ENCODE measurements at regions not wholly inside any gene's neighbourhood (a gene's known extent, or its start where the extent isn't known, plus 50 kb on each side); places are given as distances from the start of the nearest gene placed in this dataset.

DNA sequence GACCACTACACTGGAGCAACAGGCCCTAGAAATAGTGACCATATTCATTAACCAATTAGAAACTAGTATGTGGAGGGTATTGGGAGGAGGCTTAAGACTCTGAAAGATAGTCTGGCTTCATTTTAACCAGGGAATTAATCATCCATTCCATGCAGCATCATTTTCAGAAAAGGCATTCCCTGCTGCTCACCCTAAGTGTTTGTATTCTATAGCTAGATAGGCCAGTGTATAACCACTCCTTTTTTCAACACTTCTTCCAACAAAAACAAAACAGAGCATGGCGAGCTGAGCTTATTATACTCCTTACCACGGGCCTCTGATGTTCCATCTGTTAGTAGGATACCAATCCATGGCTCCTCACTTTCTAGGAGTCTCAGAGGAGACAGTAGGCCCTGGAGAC lies 112.0 kb upstream of the PKDCC start:
- in situ Hi-C loops (cut with MboI; ENCODE audit: low sequenced_read_pairs) = no loop called here

DNA sequence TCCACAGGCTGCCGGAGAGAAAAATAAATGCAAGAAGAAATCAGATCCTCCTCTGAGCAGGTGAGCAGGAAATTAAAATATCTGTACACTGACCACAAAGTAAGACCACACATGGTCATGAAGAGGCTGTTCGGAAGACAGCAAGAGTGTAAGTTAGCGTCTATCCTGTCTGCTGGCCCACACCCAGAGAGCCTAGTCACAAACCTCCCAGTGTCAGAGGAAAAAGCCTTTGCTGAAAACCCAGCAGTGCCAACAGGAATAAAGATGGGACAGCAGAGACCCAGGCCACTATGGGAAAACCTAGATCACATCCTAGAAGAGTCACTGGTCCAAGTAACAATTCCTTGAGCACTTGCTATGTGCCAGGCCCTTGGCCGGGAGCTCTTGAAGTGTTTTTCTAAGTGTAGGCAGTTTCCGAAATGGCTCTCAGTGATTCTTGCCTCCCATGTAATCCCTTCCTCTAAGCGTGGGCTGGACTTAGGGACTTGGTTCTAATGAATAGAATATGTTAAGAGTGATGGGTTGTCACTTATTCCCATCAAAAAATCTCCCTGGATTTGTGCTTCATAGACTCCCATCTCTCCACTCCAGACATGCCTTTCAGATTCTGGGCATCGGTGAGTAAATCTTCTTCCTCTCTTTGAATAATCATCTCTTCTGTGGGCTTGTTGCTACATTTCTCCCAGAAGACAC lies 110.9 kb upstream of the PKDCC start:
- in situ Hi-C loops (cut with MboI; ENCODE audit: low sequenced_read_pairs) = no loop called here

- in situ Hi-C loops (cut with MboI; ENCODE audit: low sequenced_read_pairs) = no loop called here
These were observed 110.3 kb upstream of the PKDCC start for GRCh38 chr2:41937464-41937906.

DNA sequence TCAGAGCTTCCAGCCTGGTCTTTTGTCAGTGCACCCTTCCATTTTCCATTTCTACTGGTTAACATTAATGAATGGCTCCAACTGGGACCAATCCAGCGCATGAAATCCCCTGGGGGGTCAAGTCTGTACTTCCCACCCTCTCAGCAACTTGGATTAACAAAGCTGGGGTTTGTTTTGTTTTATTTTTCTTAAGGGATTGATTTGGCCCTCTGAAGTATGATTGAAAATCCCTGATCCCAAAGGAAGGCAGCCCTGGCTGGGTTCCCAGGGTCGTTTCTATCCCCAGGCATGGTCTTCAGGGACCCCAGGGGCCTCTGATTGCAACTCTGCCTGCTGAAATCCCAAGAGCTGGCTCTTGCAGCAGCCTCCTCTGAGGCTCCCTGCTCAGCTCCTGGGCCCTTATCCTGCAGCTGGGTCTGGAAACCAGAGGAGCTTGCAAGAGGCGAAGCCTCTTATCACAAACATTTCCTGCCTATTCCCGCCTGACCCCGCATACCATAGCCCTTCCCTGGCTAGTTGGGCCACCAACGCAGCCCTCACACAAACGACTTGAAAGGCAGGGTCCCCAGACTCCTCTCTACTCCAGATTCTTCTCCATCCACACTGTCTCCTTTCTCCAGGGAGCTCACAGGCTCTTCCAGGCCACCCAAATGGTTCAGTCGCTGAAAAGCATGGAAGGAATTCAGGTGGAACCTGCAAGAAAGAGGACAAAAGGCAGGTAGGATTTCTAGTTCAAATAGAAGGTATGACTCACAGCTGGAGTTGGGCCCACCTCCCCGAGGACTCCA lies 109.7 kb upstream of the PKDCC start:
- in situ Hi-C loops (cut with MboI; ENCODE audit: low sequenced_read_pairs) = no loop called here

GRCh38 chr2:41940060-41940744 lies 107.6 kb upstream of the PKDCC start:
- in situ Hi-C loops (cut with MboI; ENCODE audit: low sequenced_read_pairs) = no loop called here

- in situ Hi-C loops (cut with MboI; ENCODE audit: low sequenced_read_pairs) = no loop called here
These were observed 107.1 kb upstream of the PKDCC start for GRCh38 chr2:41940745-41941063.

DNA sequence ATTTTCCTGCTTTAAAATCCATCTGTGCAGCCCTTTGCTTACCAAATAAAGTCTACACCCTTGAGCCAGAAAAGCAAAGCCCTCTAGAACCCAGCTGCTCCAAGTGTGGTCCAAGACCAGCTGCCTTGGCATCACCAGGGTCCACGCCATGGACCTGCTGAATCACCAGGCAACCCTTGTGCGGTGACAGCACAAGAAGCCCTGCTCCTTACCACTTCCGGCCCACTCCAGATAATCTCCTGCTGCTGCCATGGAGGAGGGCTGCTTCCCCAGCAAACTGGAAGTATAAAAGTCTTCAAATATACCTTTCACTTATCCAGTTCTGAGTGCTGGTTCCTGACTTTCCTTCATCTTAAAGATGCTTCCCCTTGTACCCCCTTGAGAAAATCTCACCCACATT lies 106.0 kb upstream of the PKDCC start:
- in situ Hi-C loops (cut with MboI; ENCODE audit: low sequenced_read_pairs) = no loop called here

DNA sequence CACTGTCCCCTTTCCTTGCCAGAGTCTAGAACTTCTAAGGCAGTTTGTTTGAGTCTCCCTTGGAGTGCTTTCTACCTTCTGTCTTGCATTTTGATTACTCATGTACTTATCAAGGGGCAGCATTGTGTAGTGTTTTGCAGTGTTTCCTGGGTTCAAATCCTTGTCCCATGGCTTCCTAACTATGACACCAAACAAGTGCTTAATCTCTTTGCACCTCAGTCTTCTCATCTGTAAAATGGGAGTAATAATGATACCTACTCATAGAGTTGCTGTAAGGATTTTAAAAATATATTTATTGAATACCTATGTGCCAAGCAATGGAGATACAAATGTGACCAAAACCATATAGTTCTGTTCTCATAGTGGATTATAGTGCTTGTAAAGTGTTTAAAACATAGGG lies 105.5 kb upstream of the PKDCC start:
- in situ Hi-C loops (cut with MboI; ENCODE audit: low sequenced_read_pairs) = no loop called here

DNA sequence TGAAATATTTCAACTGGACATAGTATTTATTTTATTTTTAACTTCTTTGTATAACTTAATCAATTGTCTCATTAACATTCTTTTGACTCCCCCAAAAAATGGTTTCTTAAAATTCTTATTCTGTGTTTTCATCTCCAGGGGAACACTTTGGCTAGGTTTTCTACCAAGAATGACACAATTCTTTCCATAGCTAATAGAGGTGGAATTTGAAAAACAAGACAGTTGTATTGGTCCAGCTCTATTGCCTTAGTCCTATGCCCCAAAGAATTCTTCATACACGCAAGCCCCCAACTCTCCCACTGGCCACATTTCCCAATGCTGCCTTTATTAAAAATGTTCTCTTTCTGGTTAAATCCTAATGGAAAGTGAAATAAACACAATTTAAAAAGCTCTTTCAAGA lies 104.7 kb upstream of the PKDCC start:
- in situ Hi-C loops (cut with MboI; ENCODE audit: low sequenced_read_pairs) = no loop called here

- in situ Hi-C loops (cut with MboI; ENCODE audit: low sequenced_read_pairs) = no loop called here
These were observed 103.5 kb upstream of the PKDCC start for GRCh38 chr2:41944220-41944880.

- in situ Hi-C loops (cut with MboI; ENCODE audit: low sequenced_read_pairs) = no loop called here
These were observed 100.0 kb upstream of the PKDCC start for GRCh38 chr2:41947701-41948396.

DNA sequence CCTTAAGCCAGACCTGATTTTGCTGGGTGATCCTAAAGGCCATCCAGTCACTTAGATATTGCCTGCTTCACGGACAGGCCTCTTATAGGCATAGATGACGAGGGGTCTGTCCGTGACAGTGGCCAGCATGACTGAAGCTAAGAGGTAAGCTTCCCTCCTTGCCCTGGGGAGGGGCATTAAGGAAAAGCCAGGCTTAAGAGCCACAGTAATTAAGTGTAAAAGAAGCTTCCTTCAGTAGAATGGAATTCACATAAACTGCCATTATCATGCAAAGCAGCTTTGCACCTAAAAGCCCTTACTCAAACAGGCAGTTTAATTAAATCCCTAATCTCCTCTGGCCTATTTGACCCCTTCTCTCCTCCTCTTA lies 99.4 kb upstream of the PKDCC start:
- in situ Hi-C loops (cut with MboI; ENCODE audit: low sequenced_read_pairs) = no loop called here

GRCh38 chr2:41949091-41949882 lies 98.5 kb upstream of the PKDCC start:
- in situ Hi-C loops (cut with MboI; ENCODE audit: low sequenced_read_pairs) = no loop called here

DNA sequence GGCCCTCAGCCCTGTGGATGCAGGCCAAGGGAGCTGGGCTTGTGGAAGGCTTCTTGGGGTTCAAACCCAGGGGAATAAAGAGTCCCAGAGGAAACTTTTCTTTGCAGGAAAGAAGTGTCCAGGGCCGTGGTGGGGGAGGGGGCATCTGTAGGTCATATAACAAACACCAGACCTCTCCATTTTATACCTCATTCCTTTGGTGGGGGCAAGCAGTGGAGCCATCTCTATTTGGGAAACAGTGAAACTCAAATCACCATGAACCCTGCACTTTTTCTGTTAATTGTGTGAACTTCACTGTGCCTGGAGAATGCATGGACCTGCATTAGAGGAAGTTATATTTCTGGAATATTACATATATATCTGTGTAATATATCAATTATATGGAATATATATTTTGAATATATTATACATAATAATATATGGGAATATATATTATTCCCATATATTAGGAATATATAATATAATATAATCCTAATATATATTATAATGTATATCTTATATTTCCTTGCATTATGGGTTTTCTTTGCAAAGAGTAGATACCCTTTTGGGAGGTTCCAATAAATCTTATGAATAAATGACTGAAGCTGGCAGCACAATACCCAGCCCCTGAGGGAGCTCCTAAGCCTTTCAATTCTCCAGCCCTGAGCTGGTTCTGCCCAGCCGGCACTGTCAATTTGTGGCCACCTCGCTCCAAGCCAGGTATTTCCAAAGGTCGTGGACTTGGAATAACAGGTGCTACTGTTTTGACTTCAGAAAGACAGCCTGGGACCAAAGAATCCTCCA lies 97.7 kb upstream of the PKDCC start:
- in situ Hi-C loops (cut with MboI; ENCODE audit: low sequenced_read_pairs) = no loop called here

DNA sequence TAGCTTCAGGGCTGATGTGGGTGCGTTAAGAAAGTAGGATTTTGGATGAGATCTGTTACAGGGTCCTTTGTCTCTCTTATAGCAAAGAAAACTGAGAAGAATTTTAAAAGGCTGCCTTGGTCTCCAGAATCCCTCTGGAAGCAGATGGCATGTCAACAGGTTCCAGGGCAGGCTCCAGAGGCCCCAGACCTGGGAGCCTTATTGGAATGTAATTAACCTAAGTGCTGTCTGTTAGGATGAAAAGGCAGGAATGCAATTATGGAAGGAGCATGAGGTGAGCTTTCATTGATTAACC lies 97.2 kb upstream of the PKDCC start:
- in situ Hi-C loops (cut with MboI; ENCODE audit: low sequenced_read_pairs) = no loop called here

- in situ Hi-C loops (cut with MboI; ENCODE audit: low sequenced_read_pairs) = no loop called here
These were observed 93.2 kb upstream of the PKDCC start for GRCh38 chr2:41954304-41955291.

- in situ Hi-C loops (cut with MboI; ENCODE audit: low sequenced_read_pairs) = no loop called here
These were observed 92.3 kb upstream of the PKDCC start for GRCh38 chr2:41955316-41956043.

DNA sequence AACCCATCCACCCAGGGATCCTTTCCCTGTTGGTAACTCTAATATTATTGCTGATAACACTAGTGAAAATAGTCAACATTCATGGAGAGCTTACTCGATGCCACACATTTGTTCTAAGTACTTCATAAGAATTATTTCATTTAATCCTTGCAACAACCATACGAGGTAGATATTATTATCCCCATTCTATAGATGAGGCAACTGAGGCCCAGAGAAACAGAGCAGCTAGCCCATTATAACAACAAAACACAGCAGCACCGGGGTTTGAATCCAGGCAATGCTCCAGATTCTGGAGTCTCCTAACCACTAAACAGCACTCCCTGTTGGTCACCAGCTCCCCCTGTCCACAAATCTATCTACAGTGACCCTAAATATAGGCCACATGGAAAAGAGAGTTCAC lies 90.4 kb upstream of the PKDCC start:
- in situ Hi-C loops (cut with MboI; ENCODE audit: low sequenced_read_pairs) = no loop called here

Data from HL-60/S4 treated with retinoic acid at 250 ng/mL for 4 days and 3 days (cell line).